DMS79 treated with DMSO at 0.1 percent for 48 hours (cell line): ENCODE measurements at regions not wholly inside any gene's neighbourhood (a gene's known extent, or its start where the extent isn't known, plus 50 kb on each side); places are given as distances from the start of the nearest gene placed in this dataset.

Source experiments
- DNase-seq: peaks from one replicate; lab custom pipeline; 2025; lab: John Stamatoyannopoulos, UW

- DNase-seq, result no peak
These were observed 171.2 kb upstream of the NR5A2 start for GRCh38 chr1:199856216-199856780.

DNA sequence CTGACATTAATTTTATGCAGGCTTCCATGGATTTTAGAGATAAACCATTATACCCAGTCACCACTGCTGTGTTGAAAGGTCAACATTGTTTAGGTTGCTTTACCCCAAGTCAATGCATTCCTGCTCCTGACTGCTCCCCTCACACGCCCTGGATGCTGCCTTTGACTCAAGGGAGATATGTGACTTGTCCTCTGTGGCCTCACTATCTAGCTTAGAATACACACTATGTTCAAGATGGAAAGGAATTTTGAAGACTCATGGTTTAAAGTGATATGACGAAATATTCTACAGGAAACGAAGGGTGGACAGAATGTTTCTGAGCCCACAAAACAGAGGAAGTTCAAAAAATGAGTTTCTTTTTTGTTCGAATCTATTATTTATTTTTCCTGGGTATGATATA, 170.4 kb upstream of the NR5A2 start:
- DNase-seq, result no peak

DNA sequence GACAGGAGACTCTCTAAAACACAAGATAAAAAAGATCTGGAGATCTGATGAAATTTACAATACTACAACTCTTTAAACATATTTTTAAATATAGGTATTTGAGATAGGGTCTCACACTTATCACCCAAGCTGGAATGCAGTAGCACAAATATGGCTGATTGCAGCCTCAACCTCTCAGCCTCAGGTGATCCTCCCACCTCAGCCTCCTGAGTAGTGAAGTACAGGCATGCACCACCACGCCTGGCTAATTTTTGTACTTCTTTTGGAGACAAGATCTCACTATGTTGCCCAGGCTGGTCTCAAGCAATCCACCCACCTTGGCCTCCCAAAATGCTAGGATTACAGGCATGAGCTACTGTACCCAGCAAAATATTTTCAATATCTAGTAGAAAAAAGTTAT, 170.0 kb upstream of the NR5A2 start:
- no peak for DNase-seq

GRCh38 chr1:199858171-199858570, 169.3 kb upstream of the NR5A2 start:
- DNase-seq, result no peak

- DNase-seq, result no peak
These were observed 168.7 kb upstream of the NR5A2 start for GRCh38 chr1:199858856-199859255.

GRCh38 chr1:199859491-199859933, 168.0 kb upstream of the NR5A2 start:
- DNase-seq, result no peak

- no peak for DNase-seq
These were observed 166.3 kb upstream of the NR5A2 start for GRCh38 chr1:199861020-199861795.

- no peak for DNase-seq
These were observed 165.5 kb upstream of the NR5A2 start for GRCh38 chr1:199862047-199862446.

DNA sequence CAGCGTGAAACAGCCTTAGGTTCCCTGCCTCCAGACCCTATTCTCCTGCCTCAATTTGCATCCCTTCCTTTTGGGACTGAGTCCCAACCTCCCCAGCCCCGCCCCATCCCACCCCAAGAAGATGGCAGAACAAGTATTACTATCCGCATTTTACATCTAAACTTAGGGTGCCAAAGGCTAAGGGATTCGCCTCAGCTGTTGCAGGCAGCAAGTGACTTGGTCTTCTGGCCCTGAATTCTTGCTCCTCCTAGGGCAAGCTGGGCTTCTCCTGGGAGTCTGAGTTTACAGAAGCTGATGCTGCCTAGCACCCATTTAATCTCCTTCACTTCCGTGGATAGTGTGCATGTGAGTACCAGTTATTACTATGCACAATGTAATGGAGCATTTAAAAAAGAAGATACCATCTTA, 161.3 kb upstream of the NR5A2 start:
- DNase-seq, result no peak

DNA sequence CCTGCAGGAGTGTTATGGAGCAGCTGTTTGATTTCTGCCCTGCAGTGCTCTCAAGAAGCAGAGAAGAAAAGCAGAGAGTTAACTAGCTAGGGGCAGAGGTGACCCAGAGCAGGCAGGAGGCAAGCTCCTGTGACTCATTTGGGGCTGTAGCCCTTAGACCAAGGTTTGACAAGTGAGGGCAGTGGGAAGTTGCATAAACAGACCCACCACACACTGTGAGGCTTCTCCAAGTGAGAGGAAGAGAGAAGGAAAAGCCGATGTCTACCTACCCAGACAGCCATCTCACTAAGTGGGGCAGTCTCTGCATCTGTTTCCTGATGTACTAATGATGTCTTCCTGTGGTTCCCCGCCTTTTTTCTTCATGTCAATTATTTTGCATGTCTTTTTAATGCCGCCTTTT, 159.9 kb upstream of the NR5A2 start:
- no peak for DNase-seq

DNA sequence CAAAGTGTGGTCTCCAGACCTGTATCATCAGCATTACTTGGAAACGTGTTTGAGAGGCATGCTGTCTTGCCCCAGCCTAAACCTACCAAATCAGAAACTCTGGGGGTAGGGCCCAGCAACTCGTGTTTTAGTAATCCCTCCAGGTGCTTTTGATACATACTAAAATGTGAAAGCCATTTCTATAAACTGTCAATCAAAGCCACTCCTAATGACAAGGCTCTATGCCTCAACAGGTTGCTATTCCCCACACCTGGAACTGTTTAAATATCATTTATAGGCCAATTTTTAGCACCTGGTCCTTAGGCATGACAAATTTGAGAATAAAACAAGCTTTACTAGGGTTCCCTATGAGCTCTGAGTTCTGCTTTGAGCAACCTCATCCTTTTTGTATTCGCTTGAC, 158.7 kb upstream of the NR5A2 start:
- no peak for DNase-seq

DNA sequence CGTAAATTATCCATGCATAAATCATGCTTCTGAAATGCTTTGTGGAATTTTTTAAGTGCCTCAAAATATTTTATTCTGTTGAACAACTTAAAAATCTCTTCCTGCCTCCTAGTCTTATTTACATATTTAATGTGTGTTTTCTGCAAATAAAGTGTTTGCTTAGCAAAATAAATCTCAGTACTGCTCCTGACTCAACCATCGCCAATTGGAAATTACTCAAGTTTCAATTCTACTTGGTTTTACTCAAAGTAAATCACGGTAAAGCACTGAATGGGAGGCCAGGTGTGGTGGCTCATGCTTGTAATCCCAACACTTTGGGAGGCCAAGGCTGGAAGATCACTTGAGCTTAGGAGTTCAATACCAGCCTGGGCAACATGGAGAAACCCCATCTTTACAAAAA, 152.2 kb upstream of the NR5A2 start:
- DNase-seq, result no peak

GRCh38 chr1:199875856-199876255, 151.7 kb upstream of the NR5A2 start:
- DNase-seq, result no peak

DNA sequence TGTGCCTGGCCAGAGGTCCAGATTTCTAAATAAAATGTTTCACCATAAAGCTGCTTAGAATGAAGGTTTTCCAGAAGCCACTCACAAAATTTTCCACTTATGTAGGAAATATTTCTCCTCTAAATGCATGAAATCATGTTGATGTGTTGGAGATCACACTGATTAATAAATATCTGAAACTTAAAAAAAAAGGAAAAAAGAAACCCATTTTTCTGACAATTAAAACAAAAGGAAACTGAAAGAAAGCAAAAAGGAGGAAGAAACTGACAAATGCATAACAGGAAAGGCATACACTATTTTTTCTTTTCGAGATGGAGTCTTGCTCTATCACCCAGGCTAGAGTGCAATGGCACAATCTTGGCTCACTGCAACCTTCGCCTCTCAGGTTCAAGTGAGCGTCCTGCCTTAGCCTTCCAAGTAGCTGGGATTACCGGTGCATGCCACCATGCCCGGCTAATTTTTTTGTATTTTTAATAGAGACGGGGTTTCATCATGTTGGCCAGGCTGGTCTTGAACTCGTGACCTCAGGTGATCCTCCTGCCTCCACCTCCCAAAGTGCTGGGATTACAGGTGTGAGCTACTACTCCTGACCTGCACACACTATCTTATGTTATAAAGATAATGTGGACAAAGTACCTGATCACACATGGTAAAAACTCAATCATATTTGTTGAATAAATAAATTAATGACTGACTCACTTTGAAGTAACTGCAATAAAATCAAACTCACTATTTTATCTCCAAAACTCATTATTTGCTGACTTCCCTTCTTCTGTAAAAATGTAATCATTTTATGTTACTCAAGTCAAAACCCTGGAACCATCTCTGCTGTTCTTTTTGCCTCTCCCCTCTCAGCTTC, 149.8 kb upstream of the NR5A2 start:
- DNase-seq, result no peak

DNA sequence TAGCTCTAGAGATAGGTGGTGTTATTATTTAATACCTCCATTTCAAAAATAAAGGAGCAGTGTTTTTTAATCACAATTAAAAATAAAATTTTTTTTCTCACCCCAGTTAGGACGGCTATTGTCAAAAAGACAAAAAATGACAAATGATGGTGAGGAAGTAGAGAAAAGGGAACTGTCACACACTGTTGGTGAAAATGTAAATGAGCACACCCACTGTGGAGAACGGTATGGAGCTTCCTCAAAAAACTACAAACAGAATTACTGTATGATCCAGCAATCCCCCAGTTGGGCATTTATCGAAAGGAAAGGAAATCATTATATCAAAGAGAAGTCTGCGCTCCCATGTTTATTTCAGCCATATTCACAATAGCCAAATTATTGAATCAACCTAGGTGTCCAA, 148.7 kb upstream of the NR5A2 start:
- DNase-seq, result no peak

DNA sequence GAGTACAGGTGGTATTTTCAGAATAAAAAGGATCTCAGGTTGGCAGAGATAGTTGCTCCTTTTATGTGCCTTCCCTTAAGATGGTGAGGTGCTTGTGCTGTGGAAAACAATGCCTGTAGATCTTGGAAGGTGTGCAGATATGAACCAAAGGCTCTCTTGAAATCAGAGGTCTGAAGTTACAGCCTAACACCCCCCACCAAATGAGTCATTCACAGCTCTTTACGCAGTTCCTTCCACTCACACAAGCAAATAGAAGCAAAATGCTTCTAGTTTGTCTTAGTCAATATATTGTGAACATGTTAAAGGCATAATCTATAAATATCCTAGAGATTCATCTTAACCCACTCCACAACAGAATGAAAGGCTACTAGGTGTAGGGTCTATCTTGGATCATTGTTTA, 128.9 kb upstream of the NR5A2 start:
- DNase-seq, result no peak

DNA sequence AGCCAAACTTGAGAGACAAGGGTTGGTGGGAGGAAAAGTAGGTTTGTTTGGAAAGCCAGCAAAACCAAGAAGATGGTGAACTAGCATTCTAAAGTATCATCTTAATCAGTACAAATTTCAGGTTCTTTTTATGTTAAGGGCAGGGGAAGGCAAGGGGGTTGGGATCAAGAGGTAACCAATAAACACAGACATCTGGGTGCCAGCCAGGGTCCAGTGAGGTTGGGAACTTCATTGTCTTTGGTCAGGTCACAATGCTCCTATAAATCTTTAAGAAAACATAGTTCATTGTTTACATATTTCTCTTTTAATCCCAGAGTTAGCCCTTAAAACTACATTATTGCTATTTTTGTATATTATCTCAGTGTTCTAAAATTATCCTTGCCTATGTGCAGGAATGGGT, 126.2 kb upstream of the NR5A2 start:
- DNase-seq, result no peak

DNA sequence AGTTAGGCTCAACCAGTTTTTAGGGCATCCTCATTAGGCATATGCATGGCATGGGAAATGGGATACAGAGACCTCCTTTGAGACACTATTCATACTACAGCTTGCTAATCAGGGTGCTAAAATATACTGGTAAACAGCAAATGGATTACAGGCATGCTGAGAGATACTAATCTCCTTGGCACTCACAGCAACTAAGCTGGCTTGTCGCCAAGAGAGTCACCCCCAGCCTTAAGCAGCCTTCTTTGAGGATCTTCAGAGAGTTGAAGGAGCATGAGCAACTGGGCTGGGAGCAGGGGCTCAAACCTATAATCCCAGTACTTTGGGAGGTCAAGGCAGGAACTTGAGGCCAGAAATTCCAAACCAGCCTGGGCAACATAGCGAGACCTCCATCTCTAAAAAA, 120.1 kb upstream of the NR5A2 start:
- no peak for DNase-seq

- no peak for DNase-seq
These were observed 118.4 kb upstream of the NR5A2 start for GRCh38 chr1:199909137-199909536.

- no peak for DNase-seq
These were observed 114.2 kb upstream of the NR5A2 start for GRCh38 chr1:199913318-199913717.

DNA sequence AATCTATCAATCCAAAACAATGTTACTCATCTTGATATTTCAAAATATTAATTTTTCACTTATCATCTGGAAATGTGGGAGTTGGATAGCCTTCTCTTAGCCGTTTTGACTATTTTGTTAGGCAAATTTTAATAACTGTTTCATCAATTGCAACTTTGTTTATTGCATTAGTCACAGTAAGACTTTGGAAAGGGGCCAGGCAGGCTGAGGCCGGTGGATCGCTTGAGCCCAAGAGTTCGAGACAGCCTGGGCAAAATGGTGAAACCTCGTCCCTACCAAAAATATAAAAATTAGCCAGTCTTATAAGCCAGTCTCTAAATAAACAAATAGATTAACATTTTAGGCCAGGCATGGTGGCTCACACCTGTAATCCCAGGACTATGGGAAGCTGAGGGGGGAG, 113.0 kb upstream of the NR5A2 start:
- DNase-seq, result no peak

DNA sequence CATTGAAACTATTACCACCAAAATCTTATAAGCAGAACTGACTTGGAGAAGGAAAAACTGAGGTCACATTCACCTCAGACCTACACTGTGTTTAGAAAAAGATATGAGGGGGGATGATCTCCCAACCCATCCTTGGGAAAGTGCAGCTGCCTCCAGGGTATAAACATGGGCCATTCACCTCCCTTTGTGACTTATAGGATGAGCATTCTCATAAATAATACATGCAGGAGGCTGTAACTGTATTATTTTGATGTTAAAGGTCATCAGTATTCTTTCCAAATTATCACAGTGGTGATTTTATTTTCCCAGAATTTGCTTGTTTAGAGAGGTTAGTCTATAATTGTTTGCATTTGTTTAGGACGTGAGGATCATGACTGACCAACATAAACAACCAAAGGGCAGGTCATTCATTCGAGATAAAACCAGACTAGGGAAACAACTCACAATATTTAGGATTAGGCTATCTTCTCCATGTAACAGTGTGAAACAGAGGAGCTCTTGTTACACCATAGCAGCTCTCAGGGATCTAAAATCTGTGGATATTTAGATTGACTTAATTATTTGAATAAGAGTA, 109.2 kb upstream of the NR5A2 start:
- no peak for DNase-seq

- DNase-seq, result no peak
These were observed 106.9 kb upstream of the NR5A2 start for GRCh38 chr1:199920635-199921034.
